NCI-H748 (cell line): ENCODE measurements at regions not wholly inside any gene's neighbourhood (a gene's known extent, or its start where the extent isn't known, plus 50 kb on each side); places are given as distances from the start of the nearest gene placed in this dataset.
"Not testable (repeated sequence)": the region's sequence is repeated elsewhere in the genome, so short reads cannot be mapped to it uniquely, and the experiment has no call there.

Source experiments
- DNase-seq: peaks from one replicate; lab custom pipeline; 2025; ENCODE audit not compliant: unreplicated experiment; lab: John Stamatoyannopoulos, UW

DNA sequence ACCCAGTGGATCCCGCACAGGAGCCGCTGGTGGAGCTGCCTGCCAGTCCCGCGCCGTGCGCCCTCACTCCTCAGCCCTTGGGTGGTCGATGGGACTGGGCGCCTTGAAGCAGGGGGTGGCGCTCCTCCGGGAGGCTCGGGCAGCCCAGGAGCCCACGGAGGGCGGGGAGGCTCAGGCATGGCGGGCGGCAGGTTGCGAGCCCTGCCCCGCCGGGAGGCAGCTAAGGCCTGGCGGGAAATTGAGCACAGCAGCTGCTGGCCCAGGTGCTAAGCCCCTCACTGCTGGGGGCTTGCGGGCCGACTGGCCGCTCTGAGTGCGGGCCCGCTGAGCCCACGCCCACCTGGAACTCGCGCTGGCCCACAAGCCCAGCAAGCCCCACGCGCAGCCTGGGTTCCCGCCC, 127.1 kb upstream of the TMEM164 start:
- DNase-seq = no peak

DNA sequence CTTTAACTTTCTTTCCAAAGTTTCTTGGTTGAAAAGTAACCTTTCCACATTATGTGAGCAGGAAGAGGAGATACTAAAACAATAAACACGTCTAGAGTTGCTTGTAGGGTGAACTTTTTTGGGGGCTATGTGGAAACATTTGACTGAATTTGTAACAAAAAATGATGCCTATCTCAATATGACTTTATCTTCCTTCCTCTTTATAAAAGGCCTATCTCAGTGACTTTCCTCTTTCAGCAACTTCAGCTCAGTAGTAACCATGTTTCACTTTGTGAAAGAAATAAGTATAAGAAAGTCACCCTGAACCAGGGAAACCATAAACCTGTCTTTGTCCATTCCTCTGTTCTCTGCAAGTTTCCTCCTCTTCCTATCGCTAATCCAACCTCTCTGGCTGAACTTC, 124.7 kb upstream of the TMEM164 start:
- DNase-seq = no peak

DNA sequence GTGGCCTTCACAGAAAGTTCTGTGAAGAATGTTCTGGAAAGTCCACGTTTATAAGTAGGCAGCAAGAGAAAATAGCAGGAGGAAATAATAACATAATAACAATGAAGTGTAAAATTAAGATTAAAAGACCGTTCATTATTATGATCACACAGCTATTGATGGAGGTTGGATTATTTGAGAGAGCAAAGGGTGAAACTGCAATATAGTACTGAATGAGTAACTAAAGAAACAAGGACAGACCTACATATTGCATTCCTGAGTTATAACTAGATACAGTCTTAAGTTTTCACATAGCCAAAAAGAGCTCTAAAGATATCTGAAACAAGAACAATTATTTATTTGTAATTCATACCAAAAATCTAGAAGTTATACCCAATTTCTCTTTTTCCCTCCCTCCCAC, 122.9 kb upstream of the TMEM164 start:
- DNase-seq = no peak

DNA sequence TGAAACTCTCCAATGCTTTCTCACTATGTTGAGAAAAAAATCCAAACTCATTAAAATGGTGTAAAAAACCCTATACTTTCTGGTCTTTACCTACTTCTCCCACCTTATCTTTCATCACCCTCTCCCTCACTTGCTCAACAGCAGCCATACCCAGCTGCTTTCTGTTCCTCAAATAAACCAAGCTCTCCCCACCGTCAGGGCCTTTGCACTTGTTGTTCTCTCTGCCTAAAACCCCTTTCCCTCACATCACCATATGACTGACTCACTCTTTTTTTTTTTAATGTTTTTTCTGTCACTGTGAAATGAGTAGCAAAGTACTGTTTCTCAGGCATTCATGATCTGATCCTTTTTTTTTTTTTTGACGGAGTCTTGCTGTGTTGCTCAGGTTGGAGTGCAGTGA, 122.3 kb upstream of the TMEM164 start:
- DNase-seq = no peak

DNA sequence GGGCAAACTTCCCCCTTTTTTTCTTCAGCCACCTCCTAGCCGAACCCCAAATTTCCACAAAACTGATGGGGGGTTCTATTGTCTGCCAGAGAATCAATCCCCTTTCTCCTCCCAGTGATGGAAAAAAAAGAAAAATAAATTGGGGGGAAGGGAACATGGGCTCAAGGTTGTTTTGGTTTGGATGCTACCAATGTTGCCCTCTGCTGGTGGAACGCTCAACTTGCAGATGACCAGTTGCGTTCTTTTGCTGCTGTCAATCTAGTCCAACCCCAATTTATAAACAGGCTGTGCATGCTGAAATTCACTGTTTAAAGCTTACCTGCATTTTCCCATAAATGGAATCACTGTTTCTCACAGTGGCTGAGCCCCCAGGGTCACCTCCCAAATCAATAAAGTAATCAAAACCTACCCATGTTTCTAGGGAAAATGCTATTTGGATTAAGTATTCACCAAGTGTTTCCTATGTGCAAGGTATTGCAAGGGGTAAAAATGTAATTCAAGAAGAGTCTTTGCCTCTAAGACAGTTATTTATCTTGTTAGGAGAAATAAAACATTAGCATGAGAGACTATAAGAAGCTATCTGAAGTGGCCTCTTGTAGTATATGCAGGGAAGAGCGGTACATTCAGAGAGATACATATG, 116.7 kb upstream of the TMEM164 start:
- DNase-seq = peak; percentile 46

DNA sequence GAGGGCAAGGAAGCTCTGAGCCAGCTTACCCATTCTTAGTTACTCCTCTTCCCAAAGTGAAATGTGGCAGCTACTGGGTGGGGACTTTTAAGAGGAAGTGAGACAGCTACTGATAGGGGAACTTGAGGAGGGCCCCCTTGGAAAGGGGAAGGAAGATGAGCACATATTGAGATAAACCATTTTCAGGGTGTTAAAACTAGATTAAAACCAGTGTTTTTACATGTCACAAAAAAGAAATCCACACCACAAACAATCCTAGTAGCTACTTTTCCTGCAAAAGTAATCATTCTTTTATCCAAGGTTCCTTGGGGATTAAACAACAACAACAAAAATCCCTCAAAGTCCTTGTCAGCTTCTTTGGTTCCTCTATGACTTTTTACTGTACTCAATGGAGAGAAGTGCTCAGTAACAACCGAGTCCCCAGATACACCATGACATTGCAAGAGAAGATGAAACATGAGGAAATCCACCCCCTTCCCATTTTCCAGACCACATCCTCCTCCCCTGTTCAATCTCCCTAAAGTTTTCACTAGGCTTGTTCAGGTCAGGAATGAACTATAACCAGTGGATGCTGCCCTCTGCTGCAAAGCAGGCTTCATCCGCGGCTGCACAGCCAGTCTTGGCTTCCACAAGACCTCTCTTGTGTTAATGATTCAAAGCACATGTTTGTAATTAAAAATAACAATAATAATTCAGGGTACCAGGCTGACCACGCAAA, 113.5 kb upstream of the TMEM164 start:
- no peak for DNase-seq

DNA sequence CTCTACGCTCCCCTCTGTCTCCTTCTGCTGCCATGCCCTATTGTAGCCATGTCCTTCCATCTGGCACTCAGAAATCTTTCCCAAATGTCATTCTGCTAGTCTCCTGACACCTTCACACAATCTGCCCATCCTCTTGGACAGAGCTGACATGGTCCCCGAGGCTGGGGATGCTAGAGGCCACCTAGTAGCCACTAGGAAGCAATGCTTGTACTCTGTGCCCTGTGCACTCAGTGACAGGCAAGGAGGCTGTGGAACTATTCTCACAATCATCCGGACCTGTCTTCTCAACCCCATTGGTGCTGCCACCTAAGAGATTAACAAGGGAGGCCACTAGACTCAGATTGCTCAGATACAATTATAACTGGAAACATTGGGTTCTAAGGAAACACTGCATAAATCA, 112.6 kb upstream of the TMEM164 start:
- no peak for DNase-seq

DNA sequence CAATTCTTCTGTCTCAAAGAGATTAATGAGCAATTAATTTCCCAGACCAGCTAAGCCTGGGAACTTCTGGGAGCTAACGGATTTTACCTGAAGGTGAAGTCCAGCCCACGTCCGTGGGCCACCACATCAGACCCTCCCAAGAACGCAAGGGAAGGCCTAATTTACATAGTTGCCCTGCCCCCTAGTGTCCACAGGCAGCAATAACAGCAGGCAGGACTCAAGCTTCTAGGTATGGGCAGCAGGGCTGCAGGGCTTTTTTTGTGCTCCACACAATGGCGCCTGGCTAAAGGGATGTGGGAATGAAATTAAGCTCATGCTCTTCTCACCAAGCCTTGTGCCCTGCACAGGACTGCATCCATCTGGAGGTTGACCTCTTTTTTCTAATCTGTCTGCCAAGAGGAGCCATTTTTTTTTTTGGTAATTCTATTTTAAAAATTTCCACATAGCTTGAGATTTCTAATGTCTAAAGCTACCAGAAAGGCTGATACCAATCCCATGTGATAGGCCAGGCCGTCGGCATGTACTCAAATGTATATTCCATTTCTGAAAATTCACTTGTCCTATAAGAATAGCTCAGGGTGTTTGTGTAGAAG, 111.9 kb upstream of the TMEM164 start:
- peak; percentile 60 for DNase-seq

DNA sequence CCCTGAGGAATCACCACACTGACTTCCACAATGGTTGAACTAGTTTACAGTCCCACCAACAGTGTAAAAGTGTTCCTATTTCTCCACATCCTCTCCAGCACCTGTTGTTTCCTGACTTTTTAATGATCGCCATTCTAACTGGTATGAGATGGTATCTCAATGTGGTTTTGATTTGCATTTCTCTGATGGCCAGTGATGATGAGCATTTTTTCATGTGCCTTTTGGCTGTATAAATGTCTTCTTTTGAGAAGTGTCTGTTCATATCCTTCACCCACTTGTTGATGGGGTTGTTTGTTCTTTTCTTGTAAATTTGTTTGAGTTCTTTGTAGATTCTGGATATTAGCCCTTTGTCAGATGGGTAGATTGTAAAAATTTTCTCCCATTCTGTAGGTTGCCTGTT, 106.9 kb upstream of the TMEM164 start:
- not testable (repeated sequence) for DNase-seq

DNA sequence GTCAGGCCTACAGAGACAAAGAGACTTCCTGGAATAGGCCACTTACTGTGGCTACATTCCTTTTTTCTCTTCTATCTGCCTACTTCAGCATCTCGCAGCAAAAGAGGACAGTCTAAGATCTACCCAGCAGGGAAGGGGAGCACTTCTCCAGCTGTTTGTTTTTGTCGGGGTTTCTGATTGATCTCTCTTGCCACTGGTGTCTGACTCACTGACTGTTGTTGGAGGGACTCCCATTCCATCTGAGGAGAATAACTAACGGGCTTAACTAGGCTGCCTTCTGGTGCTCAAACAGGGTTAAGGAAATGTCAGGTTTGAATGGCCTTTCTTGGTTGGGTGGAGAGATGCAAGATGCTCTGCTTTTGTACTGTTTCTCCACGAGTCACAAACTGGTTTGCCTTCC, 100.2 kb upstream of the TMEM164 start:
- no peak for DNase-seq

DNA sequence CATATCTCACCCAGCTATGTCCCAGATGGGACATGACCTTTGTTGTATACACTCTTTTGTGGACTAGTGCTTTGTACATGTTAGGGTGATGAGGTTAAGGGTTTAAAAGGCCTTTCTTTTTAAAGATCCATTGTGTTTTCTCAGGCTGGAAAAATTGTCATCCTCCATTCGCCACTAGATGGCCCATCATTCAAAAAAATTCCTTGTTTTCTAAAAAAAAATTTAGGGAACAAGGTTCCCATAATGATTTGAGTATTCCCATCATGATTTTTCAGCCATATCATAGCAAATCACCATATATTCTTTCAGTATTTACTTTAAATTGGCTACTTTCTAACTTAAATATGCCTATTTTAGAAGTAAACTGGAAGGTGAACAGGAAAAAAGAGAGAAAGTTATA, 91.9 kb upstream of the TMEM164 start:
- DNase-seq = no peak

DNA sequence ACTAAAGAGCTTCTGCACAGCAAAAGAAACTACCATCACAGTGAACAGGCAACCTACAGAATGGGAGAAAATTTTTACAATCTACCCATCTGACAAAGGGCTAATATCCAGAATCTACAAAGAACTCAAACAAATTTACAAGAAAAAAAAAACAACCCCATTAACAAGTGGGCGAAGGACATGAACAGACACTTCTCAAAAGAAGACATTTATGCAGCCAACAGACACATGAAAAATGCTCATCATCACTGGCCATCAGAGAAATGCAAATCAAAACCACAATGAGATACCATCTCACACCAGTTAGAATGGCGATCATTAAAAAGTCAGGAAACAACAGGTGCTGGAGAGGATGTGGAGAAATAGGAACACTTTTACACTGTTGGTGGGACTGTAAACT, 89.9 kb upstream of the TMEM164 start:
- not testable (repeated sequence) for DNase-seq

DNA sequence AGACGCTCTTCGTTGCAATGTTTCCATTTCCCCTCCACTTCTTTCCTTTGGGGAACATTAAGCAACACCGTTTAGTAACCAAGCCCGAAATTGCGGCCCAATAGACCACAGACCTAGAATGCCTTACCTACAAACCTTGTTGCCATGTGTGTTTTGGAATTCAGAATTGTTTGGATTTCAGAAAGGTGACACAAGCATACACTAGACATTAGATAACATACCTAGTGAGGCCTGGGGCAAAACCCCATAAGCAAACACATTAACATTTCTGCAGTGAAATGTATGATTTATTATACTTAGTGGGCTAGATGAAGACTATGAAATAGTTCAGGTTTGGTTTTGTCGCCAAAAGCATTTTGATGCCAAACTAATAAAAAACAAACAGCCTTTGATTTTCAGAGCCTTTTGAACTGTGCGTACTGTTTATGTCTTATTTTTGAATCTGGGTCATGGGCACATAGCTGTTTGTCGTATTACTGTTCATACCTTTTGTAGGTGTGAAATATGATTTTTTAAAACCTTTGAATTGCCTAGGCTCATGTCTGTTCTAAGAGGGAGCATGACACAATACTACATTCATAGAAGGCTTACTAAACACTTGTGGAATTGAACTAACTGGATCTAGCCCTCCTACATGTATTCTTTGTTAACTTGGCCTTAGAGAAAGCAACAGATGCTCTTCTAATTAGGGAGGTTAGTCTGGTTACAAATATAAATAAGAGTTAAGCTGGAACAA, 88.6 kb upstream of the TMEM164 start:
- no peak for DNase-seq

DNA sequence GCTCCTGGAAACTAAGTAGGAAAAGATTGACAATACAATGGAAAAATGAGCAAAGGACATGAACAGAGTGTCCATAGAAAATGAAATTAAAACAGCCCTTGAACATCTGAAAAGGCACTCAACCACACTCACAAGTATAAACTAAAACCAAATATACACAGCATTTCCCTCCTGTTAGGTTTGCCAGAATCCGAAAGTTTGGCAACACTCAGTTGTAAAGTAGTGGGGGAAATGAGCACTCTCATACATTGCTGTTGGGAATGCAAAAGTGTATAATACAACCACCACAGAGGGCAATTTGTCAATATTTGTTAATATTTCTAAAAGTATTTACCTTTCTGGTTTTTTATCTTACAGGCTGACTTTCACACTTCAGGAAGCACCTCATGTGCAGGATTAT, 84.2 kb upstream of the TMEM164 start:
- no peak for DNase-seq

DNA sequence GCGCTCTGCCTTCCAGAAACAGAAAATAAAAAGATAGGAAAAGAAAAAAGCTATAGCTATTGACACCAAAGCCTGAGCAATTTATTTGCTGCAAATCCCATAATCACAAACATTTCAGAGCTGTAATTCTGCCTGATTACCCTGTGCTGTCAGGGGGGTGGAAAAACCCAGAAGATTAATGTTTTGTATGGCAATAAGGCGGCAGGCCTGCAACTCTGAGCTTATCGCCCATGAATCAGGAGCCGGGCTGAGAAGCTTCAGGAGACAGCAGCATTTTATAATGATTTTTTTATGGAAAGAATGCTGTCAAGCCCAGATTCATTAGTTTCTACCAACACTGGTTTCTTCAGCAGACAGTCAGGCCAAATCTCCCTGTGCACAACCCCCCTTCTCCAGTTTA, 82.6 kb upstream of the TMEM164 start:
- no peak for DNase-seq

DNA sequence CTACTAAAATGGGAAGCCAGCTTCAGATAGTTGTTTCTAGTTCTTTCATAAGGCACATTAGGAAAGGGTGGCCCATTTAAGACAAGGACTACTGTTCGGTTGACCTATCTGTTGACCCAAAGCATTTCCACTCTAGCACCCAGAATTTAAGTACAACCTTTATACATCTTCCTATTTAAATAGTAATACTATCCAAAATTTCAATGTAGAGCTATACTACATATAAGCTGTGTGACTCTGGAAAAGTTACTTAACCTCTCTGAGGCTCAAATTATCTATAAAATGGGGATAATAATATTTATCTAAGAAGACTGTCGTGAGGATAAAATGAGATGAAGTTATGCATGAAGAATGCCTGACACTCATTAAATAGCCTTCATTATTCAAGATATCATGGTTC, 82.0 kb upstream of the TMEM164 start:
- no peak for DNase-seq

DNA sequence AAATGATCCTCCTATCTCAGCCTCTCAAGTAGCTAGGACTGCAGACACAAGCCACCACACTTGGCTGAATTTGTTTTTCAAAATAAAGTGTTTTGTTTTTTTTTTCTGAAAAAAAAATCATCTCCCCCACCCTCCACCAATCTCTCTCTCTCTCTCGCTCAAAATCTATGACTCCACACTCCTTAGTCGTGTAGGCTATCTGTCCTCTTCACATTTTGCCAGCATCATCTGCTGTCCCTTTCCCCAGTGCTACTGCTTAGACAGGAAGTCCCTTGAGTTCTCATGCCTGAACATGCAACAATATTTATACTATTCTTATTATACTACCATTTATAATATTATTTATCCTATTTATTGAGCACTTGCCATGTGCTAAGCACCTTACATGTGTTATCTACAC, 80.7 kb upstream of the TMEM164 start:
- DNase-seq = no peak

DNA sequence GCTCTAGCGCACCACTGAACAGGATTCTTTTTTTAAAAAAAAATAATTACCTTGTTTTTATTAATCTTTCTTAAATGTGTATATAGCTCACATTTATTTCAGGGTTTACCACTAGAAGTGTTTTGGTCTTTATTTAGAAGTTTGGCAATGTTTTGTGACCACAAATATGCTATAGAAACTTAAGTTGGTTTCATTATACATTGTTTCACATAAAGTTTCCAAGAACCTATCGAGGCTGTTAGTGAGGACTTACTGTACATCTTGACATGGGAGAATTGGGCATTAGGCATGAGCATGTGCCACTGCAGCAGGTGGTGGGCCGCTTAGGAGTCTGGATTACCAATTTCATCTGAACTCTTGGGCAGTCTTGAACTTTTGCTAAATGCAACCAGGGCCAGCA, 77.9 kb upstream of the TMEM164 start:
- not testable (repeated sequence) for DNase-seq

DNA sequence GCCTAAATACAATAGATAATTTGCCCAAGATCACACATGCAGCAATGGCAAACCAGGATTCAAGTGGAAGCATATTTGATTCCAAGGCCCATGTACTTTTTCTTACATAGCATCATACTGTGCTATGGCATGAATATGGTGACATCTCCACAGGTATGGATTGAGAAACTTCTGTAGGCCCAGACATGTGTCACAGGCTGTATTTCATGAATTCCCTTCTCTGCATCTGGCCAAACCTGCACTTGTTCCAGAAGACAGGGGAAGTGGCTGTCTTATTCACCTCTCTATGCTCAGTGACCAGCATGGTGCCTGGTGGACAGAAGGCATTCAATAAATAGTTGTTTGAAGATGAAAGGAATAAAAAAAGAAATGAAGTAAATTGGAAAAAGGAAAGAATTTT, 77.3 kb upstream of the TMEM164 start:
- no peak for DNase-seq

DNA sequence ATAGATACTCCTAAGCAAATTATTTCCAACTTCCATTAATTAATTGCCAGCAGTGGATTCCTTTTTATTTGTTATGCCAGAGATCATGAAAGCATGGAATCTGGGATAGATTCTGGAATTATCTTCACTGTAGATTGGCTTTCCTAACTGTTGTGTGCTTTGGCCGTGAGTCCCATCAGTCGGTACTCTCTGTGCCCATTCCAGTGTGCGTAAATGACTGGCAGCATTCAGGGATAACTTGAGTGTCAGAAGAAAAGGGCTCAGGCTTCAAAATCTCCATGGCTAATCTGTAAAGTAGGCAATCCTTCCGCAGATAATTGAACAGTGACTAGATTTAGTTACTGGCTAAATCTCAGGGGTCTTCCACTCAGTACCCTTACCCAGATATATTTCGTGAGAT, 76.8 kb upstream of the TMEM164 start:
- no peak for DNase-seq

DNA sequence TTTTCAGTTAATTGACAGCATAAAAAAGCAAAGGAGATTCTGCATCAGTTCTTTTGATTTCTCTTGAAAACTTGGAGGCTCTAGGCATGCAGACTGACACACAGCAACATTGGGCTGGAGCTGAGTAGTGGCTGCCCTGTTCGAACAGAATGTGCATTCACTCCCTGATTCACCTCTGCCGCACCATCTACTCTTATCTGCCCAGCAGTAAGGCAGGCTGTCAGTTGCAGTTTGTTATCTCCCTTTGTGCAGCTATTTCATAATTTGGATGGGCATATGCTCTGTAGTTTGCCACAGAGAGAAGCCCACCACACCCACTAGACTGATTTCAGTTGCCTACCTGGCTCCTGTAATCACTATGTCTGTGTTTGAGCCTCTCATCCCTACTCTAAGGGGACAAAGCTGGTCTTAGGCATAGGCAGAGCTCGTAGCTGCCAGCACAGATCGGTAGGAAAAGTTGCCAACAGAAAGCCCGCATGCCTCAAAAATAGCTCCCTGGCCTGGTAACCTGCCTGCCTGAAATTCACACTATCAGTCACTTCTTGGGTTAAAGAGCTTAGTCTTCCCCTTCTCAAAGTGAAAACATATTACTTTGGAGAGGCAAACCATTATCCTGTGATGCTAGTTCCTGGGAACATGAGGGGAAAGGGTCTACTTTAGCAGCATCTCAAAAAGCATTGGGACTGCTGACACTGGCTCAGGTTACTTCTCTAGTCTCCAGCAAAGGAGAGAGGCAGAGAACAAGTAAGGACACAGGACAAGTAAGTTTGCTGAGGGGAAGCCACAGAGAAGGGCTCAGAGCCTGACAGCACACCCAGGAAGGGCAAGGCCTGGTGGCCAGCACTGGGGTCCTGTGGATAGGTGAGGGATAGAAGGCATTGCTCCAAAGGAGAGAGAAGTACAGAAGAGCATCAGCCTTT, 75.9 kb upstream of the TMEM164 start:
- DNase-seq = no peak
